CD4-positive, alpha-beta T cell treated with Interleukin-2 at 100 ng/mL for 4 hours (primary cell): ENCODE measurements at regions not wholly inside any gene's neighbourhood (a gene's known extent, or its start where the extent isn't known, plus 50 kb on each side); places are given as distances from the start of the nearest gene placed in this dataset.
"Not testable (repeated sequence)": the region's sequence is repeated elsewhere in the genome, so short reads cannot be mapped to it uniquely, and the experiment has no call there.

Source experiments
- DNase-seq: peaks from one replicate; pipeline ENCODE4 v3.0.0-alpha.2; 2020; ENCODE audit warnings: low spot score

DNA sequence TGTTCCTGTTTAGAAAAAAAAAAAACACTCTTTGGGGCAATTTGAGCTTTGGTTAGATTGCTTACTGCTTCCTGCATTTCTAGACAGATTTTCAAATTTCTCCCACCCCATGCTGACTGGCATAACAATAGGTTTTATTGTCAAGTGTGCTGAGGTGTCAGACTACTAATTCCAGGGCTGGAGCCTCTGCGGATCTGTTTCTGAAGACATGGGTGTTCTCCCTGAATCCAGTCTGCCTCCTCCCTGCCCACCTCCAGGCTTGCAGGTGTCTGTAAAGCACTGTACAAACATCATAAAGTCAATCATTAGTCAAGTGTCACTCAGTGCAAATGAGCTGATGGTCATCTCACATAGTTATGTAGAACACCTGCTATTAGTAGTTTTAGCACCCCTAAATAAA lies 292.4 kb downstream of the GATA3 start:
- DNase-seq: no peak

DNA sequence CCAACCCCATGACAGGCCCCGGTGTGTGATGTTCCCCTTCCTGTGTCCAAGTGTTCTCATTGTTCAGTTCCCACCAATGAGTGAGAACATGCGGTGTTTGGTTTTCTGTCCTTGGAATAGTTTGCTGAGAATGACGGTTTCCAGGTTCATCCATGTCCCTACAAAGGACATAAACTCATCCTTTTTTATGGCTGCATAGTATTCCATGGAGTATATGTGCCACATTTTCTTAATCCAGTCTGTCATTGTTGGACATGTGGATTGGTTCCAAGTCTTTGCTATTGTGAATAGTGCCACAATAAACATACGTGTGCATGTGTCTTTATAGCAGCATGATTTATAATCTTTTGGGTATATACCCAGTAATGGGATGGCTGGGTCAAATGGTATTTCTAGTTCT lies 293.1 kb downstream of the GATA3 start:
- not testable (repeated sequence) for DNase-seq

DNA sequence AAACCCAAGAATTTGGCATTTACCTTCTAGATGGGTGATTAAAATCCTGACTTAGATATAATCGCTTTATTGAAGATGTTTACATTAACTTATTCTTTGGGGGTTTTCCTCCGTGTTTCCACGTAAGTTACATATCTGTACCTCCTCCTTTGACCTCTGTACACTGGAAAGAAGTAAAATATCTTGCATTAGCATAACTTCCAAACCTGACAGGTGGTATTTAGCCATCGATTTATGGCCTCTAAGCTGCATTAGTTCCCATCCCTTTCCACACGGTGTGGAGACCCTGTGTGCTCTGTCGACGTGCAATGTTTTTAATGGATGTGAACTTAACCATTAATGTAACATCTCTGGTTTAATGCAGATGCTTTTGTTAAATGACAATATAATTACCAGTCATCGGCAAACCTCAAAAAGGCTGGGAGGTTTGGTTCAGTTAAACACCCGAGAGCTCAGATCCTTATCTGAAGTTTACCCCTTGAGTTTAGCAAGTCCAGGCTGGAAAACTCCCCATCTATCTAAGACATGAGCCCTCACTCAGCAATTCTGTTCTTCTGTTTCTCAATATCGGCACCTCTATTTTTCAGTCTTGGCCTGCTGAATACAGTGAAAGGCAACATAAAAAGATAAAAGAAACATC lies 295.2 kb downstream of the GATA3 start:
- no peak for DNase-seq

DNA sequence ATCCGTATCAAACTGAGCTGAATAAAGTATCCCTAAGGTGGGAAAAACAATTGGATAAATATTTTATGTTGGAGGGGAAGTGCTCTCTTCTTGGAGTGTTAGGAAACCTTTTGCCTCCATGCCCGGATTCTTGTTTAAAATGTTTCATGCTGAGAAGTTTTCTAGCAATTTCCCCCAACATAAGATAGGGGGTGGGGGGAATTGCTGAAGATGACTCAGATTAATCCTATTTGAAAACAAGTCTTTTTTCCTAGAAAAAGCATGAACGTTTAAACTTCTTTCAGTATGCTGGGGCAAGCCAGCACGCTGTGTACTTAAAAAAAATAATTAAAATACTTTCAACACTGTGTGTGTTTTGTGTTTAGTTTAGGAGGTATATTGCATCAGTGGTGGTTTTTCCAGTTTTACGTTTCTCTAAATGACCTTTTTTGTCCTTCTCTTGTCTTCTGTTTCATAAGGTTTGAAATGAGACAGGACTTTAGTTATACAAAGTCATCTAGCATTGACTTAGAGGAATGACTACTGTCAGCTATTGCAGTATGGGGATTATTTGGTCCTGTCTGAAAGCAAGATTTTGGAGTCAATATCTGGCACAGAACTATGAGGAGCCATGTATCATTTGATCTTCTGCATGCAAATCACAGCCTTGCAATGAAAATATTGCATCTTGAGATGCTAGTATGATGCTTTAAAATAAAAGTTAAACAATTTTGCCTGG lies 295.9 kb downstream of the GATA3 start:
- DNase-seq: no peak

DNA sequence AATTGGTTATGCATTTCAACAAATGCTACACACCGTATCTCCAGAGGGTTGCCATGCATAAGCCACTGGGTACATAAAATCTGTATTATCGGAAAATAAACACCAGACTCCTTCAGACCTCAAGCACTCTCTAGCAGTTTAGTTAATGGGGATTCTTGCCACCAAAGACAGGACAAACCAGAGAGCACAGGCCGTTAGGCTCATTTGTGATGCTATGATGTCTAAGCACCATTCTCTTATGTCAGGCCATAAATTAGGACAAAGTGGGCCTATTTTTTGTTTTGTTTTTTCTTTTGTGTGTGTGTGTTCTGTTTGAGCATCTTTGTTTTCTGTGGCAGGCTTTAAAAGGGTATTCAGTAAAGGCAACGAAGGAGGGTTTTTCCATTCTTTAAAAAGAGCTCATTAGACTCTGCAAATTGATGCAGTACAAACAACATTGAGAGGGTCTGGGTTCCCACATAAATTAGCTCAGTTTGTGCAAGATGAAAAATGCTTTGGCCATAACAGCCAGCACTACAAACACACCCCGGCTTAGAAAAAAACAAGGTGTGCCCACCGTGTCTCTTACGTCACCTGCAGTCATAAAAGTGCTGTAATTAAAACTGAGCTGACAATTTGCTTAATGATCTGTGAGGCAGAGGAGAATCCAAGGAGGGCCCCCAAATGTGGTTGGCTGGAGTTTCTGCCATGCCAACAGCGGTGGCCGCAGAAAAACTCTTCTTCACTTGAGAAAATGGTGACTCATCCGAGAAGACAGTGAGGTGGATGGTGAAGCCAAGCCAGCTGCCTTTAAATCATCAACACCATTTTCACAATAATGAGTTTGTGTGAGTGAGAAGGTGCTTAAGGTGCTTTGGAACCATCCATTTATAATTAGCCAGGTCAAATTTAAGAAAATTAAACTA lies 297.9 kb downstream of the GATA3 start:
- no peak for DNase-seq

DNA sequence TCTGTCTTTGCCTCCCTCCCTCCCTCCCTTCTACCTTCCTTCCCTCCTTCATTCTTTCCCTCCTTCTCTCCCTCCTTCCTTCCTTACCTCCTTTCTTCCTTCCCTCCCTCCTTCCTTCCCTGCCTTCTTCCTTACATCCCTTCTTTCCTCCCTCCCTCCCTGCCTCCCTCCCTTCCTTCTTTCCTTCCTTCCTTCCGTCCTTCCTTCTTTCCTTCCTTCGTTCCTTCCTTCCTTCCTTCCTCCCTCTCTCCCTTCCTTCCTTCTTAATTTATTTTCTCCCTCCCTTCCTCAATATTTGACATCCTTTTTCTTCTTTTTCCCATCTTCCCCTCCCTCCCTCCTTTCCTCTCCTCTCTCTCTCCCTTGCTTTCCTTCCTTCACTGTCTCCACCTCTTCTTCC lies 301.8 kb downstream of the GATA3 start:
- DNase-seq: no peak

DNA sequence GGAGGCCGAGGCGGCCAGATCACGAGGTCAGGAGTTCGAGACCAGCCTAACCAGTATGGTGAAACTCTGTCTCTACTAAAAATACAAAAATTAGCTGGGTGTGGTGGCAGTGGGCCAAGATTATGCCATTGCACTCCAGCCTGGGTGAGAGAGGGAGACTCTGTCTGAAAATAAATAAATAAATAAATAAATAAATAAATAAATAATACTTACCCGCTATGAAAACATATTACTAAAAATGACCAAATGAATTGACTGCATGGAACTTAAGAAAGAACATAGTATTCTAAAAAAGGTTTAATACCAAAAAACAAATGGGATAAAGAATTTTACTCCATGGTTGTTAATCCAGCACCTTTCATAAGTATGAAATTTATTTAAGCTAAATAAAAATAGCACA lies 305.0 kb downstream of the GATA3 start:
- DNase-seq: no peak

DNA sequence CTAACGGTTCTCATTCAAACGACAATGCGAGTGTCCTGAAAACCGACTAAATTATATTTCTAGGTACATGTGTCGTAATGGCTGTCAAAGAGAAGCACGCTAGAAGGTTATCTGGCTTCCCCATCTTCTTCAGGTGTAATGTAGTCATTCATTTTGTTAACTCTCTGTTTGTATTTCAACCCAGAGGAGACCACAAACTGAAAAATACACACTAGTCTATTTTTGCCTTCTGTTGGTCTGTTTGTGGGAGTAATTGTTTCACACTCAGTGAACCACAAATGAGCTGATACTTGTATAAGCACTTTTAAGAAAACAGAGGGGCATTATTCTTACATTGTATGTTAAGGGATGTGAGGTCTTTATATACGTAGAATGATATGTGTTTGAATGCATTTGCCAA lies 305.9 kb downstream of the GATA3 start:
- peak; percentile 42 for DNase-seq

DNA sequence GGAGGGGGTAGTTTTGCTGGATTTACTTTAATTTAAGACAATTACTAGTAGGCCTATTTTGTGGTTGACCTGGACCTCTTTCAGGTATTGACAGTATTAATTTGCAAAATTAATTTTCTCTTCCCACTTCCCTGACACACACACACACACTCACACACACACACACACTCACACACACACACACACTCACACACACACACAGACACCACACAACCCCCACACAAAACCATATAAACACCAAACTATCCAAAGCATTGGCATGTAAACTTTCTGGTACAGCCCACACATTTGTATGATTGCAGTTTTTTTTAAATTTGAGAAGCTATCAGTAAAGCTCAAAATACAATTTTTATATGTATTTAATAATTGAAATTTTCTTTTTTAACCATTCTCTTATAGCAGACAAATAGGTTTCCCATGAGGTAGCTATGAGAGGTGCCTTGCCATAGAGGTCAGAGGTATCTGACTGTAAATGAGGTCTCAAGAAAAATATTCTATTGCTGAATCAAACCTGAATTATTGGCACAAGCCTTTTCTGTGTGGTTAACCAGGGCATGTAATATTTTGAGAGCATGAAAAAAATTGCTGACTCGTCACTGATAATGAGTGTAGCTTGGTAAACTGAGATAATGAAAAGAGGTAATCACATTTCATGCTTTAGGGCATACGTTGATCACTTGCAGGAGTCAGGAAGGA lies 306.5 kb downstream of the GATA3 start:
- no peak for DNase-seq

DNA sequence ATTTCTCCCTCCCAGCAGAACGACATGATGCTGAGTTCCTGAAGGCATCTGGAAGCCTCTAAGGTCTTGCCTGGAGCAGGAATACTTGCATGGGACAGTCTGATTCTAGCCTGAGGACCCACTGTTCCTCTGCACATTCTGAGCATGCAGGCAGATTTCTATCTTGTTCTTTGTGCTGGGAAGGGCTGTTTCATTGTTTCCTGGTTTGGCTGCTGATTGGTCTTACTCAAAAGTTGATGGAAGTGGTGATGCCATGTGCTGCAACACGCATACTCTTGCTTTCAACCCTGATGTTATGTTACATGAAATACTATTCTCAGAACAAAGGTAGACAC lies 307.0 kb downstream of the GATA3 start:
- DNase-seq: no peak

DNA sequence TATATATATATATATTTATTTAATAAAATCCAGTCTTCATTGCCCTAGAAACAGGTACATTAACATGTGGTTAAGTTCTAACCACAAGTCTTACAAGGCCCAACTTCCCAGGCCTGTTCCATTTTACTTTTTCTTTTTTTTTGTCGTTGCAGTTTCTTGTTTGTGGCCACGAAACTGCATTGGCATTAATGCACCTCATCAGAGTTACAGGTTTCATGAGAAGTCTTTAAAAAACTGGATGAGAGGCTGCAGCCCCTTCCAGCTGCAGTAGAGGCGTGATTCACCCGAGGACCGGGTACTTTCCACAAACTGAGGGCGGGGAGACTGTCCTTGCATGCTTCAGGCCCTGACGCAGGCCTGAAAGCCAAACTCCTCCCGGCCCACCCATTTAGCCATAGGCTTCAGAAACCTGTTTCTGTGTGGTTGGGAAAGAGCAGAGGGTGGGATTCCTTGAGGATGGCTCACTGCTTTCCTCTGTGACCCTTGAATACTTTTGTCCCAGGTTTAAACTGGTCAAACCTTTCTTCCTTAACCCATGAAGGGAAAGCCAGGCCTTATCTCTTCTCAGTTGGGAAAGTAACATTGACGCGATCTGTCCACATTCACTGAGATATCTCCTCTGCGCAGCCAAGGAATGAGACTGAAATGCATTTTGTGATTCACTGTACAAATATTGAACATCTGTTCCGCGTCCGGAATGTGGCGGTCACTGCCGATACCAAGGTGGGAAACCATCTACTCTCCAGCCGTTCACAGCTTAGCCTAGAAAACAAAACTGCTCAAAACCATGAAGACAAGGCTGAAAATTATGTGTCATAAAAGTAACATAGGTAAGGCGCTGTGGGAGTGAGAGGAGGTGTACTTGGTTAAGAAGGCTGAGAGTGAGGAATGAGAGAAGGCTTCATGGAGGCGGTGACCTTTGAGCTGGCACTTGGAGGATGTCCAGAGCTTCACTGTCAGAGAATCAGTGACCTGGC lies 311.7 kb downstream of the GATA3 start:
- peak; percentile 83 for DNase-seq

DNA sequence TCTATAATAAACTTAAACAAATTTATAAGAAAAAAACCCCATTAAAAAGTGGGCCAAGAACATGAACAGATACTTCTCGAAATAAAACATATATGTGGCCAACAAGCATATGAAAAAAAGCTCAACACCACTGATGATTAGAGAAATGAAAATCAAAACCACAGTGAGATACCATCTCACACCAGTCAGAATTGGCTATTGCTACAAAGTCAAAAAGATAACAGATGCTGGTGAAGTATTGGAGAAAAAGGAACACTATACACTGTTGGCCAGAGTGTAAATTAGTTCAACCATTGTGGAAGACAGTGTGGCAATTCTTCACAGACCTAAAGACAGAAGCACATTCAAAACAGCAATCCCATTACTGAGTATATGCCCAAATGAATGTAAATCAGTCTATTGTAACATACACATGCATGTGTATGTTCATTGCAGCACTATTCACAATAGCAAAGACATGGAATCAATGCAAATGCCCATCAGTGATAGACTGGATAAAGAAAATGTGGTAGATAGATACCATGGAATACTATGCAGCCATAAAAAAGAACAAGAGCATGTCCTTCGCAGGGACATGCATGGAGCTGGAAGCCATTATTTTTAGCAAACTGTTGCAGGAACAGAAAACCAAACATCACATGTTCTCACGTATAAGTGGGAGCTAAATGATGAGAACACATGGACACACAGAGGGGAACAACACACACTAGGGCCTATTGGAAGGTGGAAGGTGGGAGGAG lies 313.4 kb downstream of the GATA3 start:
- not testable (repeated sequence) for DNase-seq

DNA sequence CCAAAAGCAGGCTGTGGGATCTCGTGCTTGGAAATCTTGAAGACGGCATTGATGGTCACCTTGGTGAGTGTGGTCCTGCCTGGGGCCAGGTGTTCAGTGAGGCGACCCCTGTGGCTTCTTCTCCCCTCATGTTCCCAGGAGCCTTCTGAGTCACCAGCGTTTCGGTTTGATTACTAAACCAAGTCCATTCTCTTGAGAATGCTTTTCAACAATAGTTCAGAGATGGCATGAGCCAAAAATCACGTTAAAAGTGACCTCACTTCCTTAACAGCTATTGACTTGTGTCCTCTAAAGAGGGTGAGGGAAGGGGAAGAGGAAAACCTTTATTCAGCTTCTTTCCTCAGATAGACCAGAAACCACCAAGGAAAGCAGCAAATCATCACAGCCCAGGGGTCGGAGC lies 315.2 kb downstream of the GATA3 start:
- no peak for DNase-seq

DNA sequence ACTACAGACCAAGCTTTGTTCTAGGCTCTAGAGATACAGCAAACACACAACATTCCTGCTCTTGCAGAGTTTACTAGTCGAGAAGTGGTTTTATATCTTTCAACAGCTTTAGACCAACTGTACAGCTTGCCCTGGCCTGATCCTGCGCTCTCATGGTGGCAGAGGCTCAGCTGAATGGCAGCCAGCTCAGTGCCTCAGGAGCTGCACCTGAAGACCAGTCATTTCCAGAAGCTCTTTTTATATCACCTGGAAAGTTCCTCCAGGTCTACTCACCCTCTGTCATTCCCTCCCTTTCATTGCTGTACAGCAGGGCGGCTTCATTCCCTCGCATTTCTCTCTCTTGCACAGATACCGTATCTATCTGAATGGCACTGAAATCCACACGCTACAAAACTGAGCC lies 319.8 kb downstream of the GATA3 start:
- DNase-seq: no peak

DNA sequence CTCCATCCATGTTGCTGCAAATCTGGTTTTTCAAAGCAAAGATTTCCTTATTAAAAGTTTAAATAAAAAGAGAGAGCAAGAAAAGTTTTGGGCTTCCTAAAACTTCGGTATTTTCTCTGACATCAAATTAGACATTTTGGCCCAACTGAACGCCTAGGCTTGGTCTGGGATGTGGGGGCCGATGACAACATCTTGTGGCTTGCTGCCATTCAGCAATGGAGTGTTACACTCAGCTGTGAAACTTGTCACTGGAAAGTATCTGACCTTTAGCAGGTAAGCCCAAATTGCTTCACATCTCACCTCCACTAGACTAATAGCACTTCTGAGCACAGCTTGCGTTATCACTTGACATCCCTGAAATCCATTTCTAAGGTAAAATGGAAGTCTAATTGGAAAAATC lies 320.6 kb downstream of the GATA3 start:
- no peak for DNase-seq

DNA sequence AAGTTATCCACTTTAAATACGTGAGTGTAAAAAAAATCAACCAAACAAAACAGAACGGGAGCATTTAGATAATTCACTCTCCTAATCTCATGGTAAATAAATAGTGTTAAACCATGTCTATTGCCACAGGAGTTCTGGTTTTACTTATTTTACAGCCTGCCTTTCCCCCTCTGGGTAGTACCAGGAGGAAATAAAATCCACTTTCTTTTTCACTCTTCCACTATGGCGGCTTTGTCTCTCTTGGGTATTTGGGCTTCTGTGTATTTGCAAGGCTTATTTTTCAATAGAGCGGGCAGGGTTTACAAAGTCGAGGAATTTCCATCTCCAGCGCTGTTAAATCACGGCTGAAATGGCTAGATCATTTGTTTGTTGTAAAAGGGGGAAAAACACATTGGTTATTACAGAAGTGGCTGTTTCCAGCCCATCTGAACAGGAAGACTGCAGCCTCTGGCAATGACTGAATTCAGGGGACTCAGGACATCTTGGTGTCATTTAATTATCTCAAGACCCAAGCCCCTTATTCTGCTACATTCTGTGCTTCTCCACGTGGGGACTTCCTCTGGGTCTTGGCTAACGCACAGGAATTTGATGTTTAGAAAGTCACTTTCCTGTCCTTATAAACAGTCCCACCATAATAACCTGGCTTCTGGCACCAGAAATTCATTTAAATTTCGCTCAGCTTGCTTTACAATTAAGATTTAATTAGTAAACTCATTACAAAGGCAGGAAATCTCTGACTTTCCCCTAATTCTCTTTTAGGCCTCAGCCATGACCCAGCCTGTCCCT lies 323.9 kb downstream of the GATA3 start:
- DNase-seq: no peak

DNA sequence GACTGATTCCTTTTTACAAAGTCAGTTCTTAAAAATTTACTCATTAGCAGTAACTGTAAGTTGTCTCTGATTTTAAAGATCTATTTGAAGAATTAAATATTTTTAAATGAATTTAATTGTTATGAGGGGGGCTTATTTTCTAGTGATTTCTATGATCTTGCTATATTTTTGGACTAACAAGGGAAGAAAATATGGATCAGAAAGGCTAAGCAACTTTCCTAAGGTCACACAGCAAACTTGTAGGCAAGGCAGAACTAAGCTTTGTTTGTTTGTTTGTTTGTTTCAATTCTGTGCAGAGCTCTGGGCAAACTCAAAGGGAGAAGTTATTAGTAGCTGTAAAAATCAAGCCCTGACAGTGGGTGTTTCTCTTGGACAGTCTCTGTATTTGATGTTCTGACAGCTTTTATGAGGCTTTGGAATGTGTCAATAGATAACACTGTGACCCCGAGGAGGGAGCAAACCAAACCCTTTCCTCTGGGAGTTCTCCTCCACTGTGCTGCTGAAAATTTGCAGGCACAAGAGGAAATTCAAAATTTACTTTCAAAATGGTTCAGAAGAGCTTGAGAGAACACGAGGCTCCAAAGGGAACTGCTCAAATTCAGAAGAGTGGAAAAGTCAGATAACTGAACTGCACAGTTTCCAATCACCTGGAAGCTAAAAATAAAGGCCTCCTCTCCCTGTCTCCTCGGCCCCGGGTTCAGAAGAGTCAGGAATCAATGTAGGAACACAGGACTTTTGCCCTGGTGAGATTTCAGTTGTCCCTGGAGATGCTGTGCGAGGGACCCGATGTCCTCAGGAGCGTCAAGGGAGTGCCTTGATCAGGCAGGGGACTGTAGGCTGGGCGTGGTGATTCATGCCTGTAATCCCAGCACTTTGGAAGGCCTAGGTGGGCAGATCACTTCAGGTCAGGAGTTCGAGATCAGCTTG lies 325.7 kb downstream of the GATA3 start:
- DNase-seq: no peak

DNA sequence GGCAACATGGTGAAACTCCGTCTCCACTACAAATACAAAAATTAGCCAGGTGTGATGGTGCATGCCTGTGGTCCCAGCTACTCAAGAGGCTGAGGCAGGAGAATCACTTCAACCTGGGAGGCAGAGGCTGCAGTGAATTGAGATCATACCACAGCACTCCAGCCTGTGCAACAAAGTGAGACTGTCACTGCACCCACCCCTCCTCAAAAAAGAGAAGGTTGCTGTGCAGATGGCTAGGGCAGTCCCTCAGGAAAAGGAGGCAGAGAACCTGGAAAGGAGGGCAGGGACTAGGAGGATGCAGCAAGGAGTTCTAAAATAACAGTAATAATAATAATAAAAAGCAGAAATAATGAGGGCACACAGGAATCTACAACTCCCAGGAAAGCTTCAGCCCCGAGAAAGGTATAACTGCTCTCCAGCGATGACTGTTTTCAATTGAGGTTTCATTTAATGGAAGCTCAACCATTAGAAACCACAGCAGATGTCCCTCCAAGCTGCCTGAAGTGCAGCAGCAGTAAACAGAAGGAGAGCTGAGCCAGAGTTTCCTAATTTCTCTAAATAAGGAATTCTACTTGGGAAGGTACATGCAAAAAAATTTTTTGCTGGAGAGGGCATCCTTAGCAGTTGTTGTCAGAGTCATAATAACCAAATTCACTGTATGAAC lies 326.5 kb downstream of the GATA3 start:
- no peak for DNase-seq
